ENCODE measurements at regions not wholly inside any gene's neighbourhood (a gene's known extent, or its start where the extent isn't known, plus 50 kb on each side); places are given as distances from the start of the nearest gene placed in this dataset.

- H3K9me3 Mint-ChIP-seq = peaks cover 6 to 11% of the 10 kb centered on the region in 2 donors
- TF ChIP-seq CTCF (IDR thresholded peaks at IDR 0.05) = no peak
- no peak overlapping the region for H3K4me3 Mint-ChIP-seq
- Histone ChIP-seq H3K27ac (ENCODE audit: low read length) (no peak overlapping the region), H3K9me3 (ENCODE audit: control insufficient read depth, insufficient read depth, low read length) (no peaks in the 10 kb centered on the region), H3K4me1 (ENCODE audit: control insufficient read depth, insufficient read depth, low read length) (no peaks in the 10 kb centered on the region), H3K27me3 (ENCODE audit: control insufficient read depth, insufficient read depth, low read length) (no peaks in the 10 kb centered on the region), H3K36me3 (ENCODE audit: control insufficient read depth, insufficient read depth, low read length) (no peaks in the 10 kb centered on the region), H3K4me3 (ENCODE audit: low read length) (no peak overlapping the region)
- ATAC-seq (no peak), DNase-seq (no peak)
- H3K4me1 Mint-ChIP-seq = no peaks in the 10 kb centered on the region
- intact Hi-C loops (cut with micrococcal nuclease) = no loop called here
- no peaks in the 10 kb centered on the region for H3K27me3 Mint-ChIP-seq (ENCODE audit: low read depth in 2 of 2)
- H3K27ac Mint-ChIP-seq = no peak overlapping the region
- H3K36me3 Mint-ChIP-seq = no peaks in the 10 kb centered on the region
These were observed 657.1 kb upstream of the BOD1L1 start for GRCh38 chr4:14284578-14284977.

DNA sequence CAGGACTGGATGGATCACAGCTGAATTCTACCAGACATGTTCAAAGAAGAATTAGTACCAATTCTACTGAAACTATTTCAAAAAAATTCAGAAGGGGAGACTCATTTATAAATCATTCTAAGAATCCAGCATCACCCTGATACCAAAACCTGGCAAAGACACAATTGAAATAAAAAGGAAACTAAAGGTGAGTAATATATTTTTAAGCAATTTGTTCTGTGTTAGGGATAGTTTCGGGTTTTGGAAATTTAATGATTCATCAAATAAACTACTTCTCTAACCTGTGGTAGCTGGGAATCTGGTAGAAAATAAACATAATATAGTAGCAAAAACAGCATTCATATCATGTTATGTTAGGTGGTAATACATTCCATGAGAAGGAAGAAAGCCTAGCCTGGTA, 662.2 kb upstream of the BOD1L1 start:
- H3K4me3 ChIP-seq (ENCODE audit: low read length) = no peak overlapping the region
- H3K4me1 Mint-ChIP-seq = no peaks in the 10 kb centered on the region
- no peak overlapping the region for H3K27ac Mint-ChIP-seq
- DNase-seq (no peak), ATAC-seq (no peak)
- no peaks in the 10 kb centered on the region for H3K36me3 Mint-ChIP-seq
- H3K27ac ChIP-seq (ENCODE audit: low read length) = no peak overlapping the region
- H3K27me3 ChIP-seq (ENCODE audit: control insufficient read depth, insufficient read depth, low read length) = no peaks in the 10 kb centered on the region
- H3K4me3 Mint-ChIP-seq = no peak overlapping the region
- TF ChIP-seq CTCF (IDR thresholded peaks at IDR 0.05) = no peak
- H3K27me3 Mint-ChIP-seq (ENCODE audit: low read depth in 2 of 2) = no peaks in the 10 kb centered on the region
- H3K36me3 ChIP-seq (ENCODE audit: control insufficient read depth, insufficient read depth, low read length) = no peaks in the 10 kb centered on the region
- no peaks in the 10 kb centered on the region for H3K4me1 ChIP-seq (ENCODE audit: control insufficient read depth, insufficient read depth, low read length)
- no CpG with 5 or more reads among the region's 1 CpG for WGBS (ENCODE audit: insufficient coverage)
- H3K9me3 Mint-ChIP-seq = peaks cover 9 to 13% of the 10 kb centered on the region in 2 donors
- no peaks in the 10 kb centered on the region for H3K9me3 ChIP-seq (ENCODE audit: control insufficient read depth, insufficient read depth, low read length)
- intact Hi-C loops (cut with micrococcal nuclease) = no loop called here

DNA sequence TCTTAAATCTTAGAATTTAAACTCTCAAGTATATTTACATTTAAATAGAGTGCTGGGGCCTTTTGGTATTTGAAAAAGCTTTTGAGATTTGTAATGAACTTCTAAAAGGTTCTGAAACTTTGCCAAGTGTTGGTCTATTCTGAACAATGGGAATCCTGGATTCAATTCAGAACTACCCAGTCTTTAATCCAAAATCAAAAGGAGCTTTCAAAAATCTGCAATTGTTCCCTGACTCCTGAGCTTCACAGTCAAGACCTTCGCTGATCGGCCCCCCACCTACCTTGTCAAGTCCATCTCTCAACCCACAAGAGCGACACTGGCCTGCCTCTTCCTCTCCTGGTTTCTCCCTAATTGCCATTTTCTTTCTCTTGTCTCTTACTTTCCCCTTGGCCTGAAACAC, 666.1 kb upstream of the BOD1L1 start:
- Histone ChIP-seq H3K36me3 (ENCODE audit: control insufficient read depth, insufficient read depth, low read length) (no peaks in the 10 kb centered on the region), H3K27ac (ENCODE audit: low read length) (no peak overlapping the region), H3K9me3 (ENCODE audit: control insufficient read depth, insufficient read depth, low read length) (no peaks in the 10 kb centered on the region), H3K27me3 (ENCODE audit: control insufficient read depth, insufficient read depth, low read length) (no peaks in the 10 kb centered on the region), H3K4me1 (ENCODE audit: control insufficient read depth, insufficient read depth, low read length) (no peaks in the 10 kb centered on the region), H3K4me3 (ENCODE audit: low read length) (no peak overlapping the region)
- H3K27ac Mint-ChIP-seq = no peak overlapping the region
- no peak for DNase-seq
- intact Hi-C loops (cut with micrococcal nuclease) = no loop called here
- H3K27me3 Mint-ChIP-seq (ENCODE audit: low read depth in 2 of 2) = no peaks in the 10 kb centered on the region
- H3K4me3 Mint-ChIP-seq = no peak overlapping the region
- H3K4me1 Mint-ChIP-seq = no peaks in the 10 kb centered on the region
- H3K36me3 Mint-ChIP-seq = no peaks in the 10 kb centered on the region
- H3K9me3 Mint-ChIP-seq = peaks cover 8 to 16% of the 10 kb centered on the region in 2 donors
- no peak for TF ChIP-seq CTCF (IDR thresholded peaks at IDR 0.05)
- WGBS (ENCODE audit: insufficient coverage) = 91% methylated on average over 3 of the region's 3 CpGs
- ATAC-seq = no peak

DNA sequence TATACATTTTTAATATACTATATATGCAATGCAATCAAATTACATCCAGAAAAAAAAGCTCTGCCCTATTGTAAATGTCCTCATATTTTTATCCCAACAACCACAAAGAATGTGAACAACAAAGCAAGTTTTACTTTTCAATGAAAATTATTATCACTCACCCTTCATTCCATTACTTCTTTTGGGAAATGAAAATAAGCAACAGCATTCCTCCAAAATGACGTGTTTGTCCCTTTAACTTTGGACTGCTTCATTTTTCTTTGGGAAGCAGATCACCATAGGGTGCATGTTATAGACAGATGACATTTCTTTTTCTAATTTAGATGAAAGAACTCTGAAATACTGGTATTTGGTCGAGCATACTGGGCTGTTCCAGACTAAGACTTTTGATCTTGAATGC, 667.1 kb upstream of the BOD1L1 start:
- ATAC-seq (no peak), DNase-seq (no peak)
- no peaks in the 10 kb centered on the region for H3K36me3 ChIP-seq (ENCODE audit: control insufficient read depth, insufficient read depth, low read length)
- Mint-ChIP-seq H3K4me3 (no peak overlapping the region), H3K36me3 (no peaks in the 10 kb centered on the region), H3K27me3 (ENCODE audit: low read depth in 2 of 2) (no peaks in the 10 kb centered on the region), H3K27ac (no peak overlapping the region), H3K4me1 (no peaks in the 10 kb centered on the region), H3K9me3 (peaks cover 6 to 12% of the 10 kb centered on the region in 2 donors)
- WGBS (ENCODE audit: insufficient coverage) = 66% methylated on average over 2 of the region's 2 CpGs
- TF ChIP-seq CTCF (IDR thresholded peaks at IDR 0.05) = no peak
- H3K4me3 ChIP-seq (ENCODE audit: low read length) = no peak overlapping the region
- H3K4me1 ChIP-seq (ENCODE audit: control insufficient read depth, insufficient read depth, low read length) = no peaks in the 10 kb centered on the region
- H3K9me3 ChIP-seq (ENCODE audit: control insufficient read depth, insufficient read depth, low read length) = no peaks in the 10 kb centered on the region
- H3K27ac ChIP-seq (ENCODE audit: low read length) = no peak overlapping the region
- no peaks in the 10 kb centered on the region for H3K27me3 ChIP-seq (ENCODE audit: control insufficient read depth, insufficient read depth, low read length)
- intact Hi-C loops (cut with micrococcal nuclease) = no loop called here

Data from natural killer cell (primary cell).